Subcutaneous abdominal adipose tissue (tissue), 5 donors: ENCODE measurements at regions not wholly inside any gene's neighbourhood (a gene's known extent, or its start where the extent isn't known, plus 50 kb on each side); places are given as distances from the start of the nearest gene placed in this dataset.
"Not testable (repeated sequence)": the region's sequence is repeated elsewhere in the genome, so short reads cannot be mapped to it uniquely, and the experiment has no call there.

Experiments used
- H3K27ac ChIP-seq: one replicate; pipeline ENCODE4 v1.7.0; 2013; ENCODE audit warnings: low read depth, mild to moderate bottlenecking, inconsistent platforms, low read length, moderate library complexity
- H3K27me3 ChIP-seq, 5 donors: one replicate each; pipeline ENCODE4 v1.7.0; 2013; ENCODE audit warnings: low read length in 5 of 5, inconsistent platforms in 1 of 5; ENCODE audit not compliant: control insufficient read depth in 5 of 5, insufficient read depth in 4 of 5
- H3K36me3 ChIP-seq, 5 donors: one replicate each; pipeline ENCODE4 v1.7.0; 2013; ENCODE audit warnings: low read length in 5 of 5; ENCODE audit not compliant: control insufficient read depth in 5 of 5, insufficient read depth in 5 of 5
- H3K4me1 ChIP-seq, 5 donors: one replicate each; pipeline ENCODE4 v1.7.0; 2013; ENCODE audit warnings: low read length in 5 of 5, mild to moderate bottlenecking in 3 of 5, moderate library complexity in 1 of 5; ENCODE audit not compliant: control insufficient read depth in 5 of 5, insufficient read depth in 5 of 5
- H3K4me3 ChIP-seq, 5 donors: one replicate each; pipeline ENCODE4 v1.7.0; 2013; ENCODE audit warnings: low read length in 5 of 5, low read depth in 1 of 5
- H3K9ac ChIP-seq, 5 donors: one replicate each; pipeline ENCODE4 v1.7.0; 2013; ENCODE audit warnings: low read length in 5 of 5, mild to moderate bottlenecking in 4 of 5, moderate library complexity in 3 of 5
- H3K9me3 ChIP-seq, 5 donors: one replicate each; pipeline ENCODE4 v1.7.0; 2013; ENCODE audit warnings: low read length in 5 of 5; ENCODE audit not compliant: control insufficient read depth in 5 of 5
- donor health status: healthy.
- donor health status: healthy.
- donor health status: healthy.
- donor health status: healthy.
- donor health status: healthy.

GRCh38 chr12:9354009-9354754, 146.0 kb upstream of the PZP start:
- H3K4me1 ChIP-seq, H3K9ac ChIP-seq, H3K4me3 ChIP-seq, H3K27me3 ChIP-seq, H3K27ac ChIP-seq, H3K36me3 ChIP-seq: not testable (repeated sequence)
- H3K9me3 ChIP-seq = peaks cover 3 to 33% (median 23%) of the 10 kb centered on the region in 5 donors

- Histone ChIP-seq H3K36me3 (peaks cover 0 to 5% (median 0%) of the 10 kb centered on the region in 5 donors), H3K27me3 (no peaks in the 10 kb centered on the region), H3K4me3 (no peak overlapping the region), H3K9me3 (peaks cover 3 to 33% (median 23%) of the 10 kb centered on the region in 5 donors), H3K9ac (no peak overlapping the region), H3K27ac (no peak overlapping the region), H3K4me1 (peaks cover 0 to 5% (median 0%) of the 10 kb centered on the region in 5 donors)
Observed at GRCh38 chr12:9351136-9351535, 142.9 kb upstream of the PZP start.

DNA sequence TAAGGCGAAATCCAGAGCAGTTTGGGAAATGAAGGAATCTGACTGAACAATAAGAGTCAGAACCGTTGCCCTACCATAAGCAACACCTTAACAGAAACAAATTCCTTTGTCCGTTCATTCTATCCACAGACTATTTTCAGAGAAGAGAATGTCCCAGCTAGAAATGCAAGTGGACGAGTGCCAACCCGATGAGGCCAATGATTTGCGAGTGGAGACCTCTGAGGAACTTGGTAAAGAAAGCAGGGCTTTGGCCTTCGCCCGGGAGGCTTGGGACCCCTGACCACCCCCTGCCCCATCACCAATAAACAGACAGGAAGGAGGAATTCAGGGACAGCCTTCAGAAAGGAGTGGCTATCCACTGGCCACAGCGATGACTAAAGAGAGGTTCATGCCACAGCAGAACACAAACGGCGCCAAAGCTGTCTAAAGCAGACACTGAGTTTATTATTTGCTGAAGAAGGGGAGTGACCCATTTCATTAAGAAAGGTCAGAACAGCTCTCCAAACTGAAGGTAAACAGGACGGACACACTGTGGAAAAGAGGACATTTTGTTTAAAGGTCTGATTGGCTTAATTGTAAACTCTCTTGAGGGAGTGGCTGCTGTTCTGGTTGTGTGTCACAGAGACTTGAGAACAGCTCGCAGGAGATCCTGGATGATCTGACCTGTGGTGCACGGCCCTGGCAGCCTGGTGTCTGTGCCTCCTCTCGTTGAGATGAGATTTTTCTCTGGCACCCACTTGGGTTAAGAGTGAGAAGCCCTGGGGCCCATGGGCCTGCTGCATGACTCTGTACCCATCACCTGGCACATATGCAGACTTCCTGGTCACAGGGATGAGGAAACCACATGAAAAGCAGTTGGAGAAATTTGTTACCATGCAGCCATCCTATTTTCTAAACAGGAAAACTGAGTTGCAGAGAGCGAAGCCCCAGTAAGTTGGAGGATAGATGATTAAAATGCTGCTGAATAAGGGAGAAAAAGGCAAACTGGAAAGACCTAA, 142.0 kb upstream of the PZP start:
- Histone ChIP-seq H3K27ac (no peak overlapping the region), H3K9ac (no peak overlapping the region), H3K4me1 (peaks cover 0 to 5% (median 0%) of the 10 kb centered on the region in 5 donors), H3K36me3 (peaks cover 0 to 5% (median 0%) of the 10 kb centered on the region in 5 donors), H3K9me3 (peaks cover 3 to 33% (median 23%) of the 10 kb centered on the region in 5 donors), H3K27me3 (no peaks in the 10 kb centered on the region), H3K4me3 (no peak overlapping the region)

DNA sequence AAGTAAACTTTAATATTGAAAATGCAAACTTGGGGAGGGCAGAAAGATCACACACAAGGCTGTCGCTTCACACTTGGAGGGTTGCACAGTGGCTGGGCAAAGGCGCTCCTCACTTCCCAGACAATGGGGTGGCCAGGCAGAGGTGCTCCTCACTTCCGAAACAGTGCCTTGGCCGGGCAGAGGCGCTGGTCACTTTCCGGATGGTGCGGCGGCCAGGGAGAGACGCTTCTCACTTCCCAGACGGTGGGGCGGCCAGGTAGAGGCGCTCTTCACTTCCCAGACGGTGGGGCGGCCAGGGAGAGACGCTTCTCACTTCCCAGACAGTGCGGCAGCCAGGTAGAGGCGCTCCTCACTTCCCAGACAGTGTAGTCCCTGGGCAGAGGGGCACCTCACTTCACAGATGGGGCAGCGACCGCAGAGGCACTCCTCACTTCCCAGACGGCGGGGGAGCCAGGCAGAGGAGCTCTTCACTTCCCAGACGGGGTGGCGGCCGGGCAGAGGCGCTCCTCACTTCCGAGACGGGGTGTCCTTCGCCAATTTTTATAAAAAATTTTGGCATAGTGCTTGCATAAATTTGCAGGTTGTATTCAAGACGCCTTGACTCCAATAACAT, 140.8 kb upstream of the PZP start:
- no peak overlapping the region for H3K27ac ChIP-seq

DNA sequence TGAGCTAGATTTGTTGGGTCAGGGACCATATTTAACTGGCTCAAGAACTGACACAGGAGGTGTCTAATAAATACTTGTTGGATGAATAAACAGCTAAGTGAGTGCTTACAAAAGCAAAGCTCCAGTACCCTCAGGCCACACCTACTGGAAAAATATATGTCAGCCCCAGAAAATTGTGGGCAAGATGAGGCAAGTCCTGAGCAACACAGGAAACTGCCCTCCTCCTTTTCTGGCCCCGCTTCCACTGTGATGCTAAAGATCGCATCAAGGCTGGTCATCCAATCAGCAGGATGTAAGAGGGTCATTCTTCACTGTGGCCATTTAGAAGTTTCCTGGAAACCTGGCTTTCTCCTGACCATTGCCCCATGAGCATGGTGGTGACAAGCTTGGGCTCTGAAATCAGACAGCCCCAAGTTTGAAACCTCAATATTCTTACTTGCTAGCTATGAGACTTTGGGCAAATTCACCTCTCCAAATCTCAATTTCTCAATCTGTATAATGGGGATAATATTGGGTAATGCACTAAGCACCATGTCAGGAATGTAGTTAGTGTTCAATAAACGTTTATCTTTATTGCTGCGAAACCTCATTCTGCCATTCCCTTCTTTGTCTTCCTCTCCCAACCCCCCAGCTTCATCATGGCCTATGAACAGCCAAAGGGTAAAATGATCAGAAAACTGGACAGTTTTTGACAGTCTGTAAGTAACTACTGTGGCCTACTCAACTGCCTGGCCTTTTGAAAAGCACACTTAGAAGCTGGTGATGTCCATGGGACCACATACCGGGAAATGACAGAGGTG, 139.3 kb upstream of the PZP start:
- H3K27me3 ChIP-seq = no peaks in the 10 kb centered on the region
- H3K27ac ChIP-seq = no peak overlapping the region
- no peak overlapping the region for H3K4me3 ChIP-seq
- H3K9me3 ChIP-seq = peaks cover 0 to 10% (median 6%) of the 10 kb centered on the region in 5 donors
- H3K36me3 ChIP-seq = peaks cover 0 to 4% (median 0%) of the 10 kb centered on the region in 5 donors
- H3K9ac ChIP-seq = no peak overlapping the region
- H3K4me1 ChIP-seq = peaks cover 0 to 6% (median 4%) of the 10 kb centered on the region in 5 donors

More for the DNA sequence above, 140.8 kb upstream of the PZP start:
- Histone ChIP-seq H3K36me3 (peaks cover 0 to 5% (median 0%) of the 10 kb centered on the region in 5 donors), H3K9me3 (peaks cover 3 to 24% (median 21%) of the 10 kb centered on the region in 5 donors), H3K27me3 (no peaks in the 10 kb centered on the region), H3K4me1 (peaks cover 0 to 6% (median 4%) of the 10 kb centered on the region in 5 donors), H3K4me3 (no peak overlapping the region), H3K9ac (no peak overlapping the region)

DNA sequence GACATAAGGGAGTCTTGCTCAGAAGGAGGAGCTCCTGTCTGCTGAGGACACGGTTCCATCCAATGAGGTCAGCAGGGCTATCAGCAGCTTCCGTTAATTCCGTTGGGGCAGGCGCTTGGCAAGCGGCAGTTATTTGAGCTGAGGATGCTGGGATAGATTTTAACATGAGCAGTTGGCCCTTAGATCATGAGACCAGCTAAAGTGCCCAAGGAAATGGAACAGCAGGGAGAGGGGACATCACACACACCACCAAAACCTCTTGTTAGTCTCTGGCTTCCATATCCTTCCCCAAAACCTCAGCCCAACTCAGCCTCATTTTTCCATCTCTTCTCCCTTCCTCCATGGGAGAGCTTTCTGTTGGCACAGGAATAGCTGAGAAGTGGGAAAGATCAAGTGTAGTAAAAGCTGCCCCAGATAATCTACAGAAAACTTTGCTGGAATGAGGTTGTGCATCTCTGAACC, 138.7 kb upstream of the PZP start:
- Histone ChIP-seq H3K27ac (no peak overlapping the region), H3K9me3 (peaks cover 0 to 3% (median 0%) of the 10 kb centered on the region in 5 donors), H3K27me3 (no peaks in the 10 kb centered on the region), H3K9ac (no peak overlapping the region), H3K4me1 (peaks cover 0 to 6% (median 4%) of the 10 kb centered on the region in 5 donors), H3K36me3 (no peaks in the 10 kb centered on the region), H3K4me3 (no peak overlapping the region)

GRCh38 chr12:9345171-9345570, 137.0 kb upstream of the PZP start:
- Histone ChIP-seq H3K9me3 (no peaks in the 10 kb centered on the region), H3K36me3 (no peaks in the 10 kb centered on the region), H3K9ac (no peak overlapping the region), H3K4me1 (peaks cover 0 to 6% (median 4%) of the 10 kb centered on the region in 5 donors), H3K27ac (no peak overlapping the region), H3K4me3 (no peak overlapping the region), H3K27me3 (no peaks in the 10 kb centered on the region)

GRCh38 chr12:9344541-9344940, 136.3 kb upstream of the PZP start:
- no peak overlapping the region for H3K4me3 ChIP-seq
- peaks cover 0 to 6% (median 4%) of the 10 kb centered on the region in 5 donors for H3K4me1 ChIP-seq
- no peaks in the 10 kb centered on the region for H3K36me3 ChIP-seq
- no peaks in the 10 kb centered on the region for H3K9me3 ChIP-seq
- no peak overlapping the region for H3K9ac ChIP-seq
- H3K27ac ChIP-seq = no peak overlapping the region
- no peaks in the 10 kb centered on the region for H3K27me3 ChIP-seq

DNA sequence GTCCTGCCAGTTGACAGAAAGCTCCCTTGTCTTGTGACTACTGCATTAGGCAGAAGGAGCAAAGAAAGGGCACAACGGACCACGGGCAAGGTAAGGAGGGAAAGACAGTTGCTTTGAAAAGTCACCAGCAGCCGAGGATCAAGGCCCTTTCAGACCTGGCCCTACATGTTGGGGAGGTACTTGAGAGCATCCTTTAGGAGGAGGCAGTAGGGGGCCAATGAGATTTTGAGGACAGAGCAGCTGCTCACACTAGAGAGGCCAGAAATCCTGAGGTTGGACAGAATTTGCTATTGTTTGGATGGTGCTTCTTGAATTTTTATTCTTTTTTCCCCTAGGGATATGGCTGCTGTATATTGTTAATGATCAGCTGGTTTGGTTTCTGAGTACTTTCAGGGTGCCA, 135.5 kb upstream of the PZP start:
- Histone ChIP-seq H3K9me3 (no peaks in the 10 kb centered on the region), H3K9ac (no peak overlapping the region), H3K27ac (no peak overlapping the region), H3K4me3 (no peak overlapping the region), H3K36me3 (no peaks in the 10 kb centered on the region), H3K4me1 (peaks cover 0 to 6% (median 4%) of the 10 kb centered on the region in 5 donors), H3K27me3 (no peaks in the 10 kb centered on the region)
